Panc1 (cell line): ENCODE measurements at regions not wholly inside any gene's neighbourhood (a gene's known extent, or its start where the extent isn't known, plus 50 kb on each side); places are given as distances from the start of the nearest gene placed in this dataset.
"Not testable (repeated sequence)": the region's sequence is repeated elsewhere in the genome, so short reads cannot be mapped to it uniquely, and the experiment has no call there.

Experiments
- POLR2AphosphoS5 ChIP-seq: IDR thresholded peaks from 2 replicates; pipeline ENCODE4 v1.6.1; 2012; ENCODE audit warnings: mild to moderate bottlenecking, low read depth, low read length, moderate library complexity
- TF ChIP-seq, protein P1 (sequence below): fragments of 450-650 bp; IDR thresholded peaks from 2 replicates; pipeline ENCODE4 v1.5.1; 2017; ENCODE audit warnings: mild to moderate bottlenecking
- TF ChIP-seq, protein P2 (sequence below), 2 experiments: IDR thresholded peaks; 2 replicates each; pipeline ENCODE4 v1.6.1; 2011 to 2012; ENCODE audit warnings: low read depth in 2 of 2, control low read depth in 1 of 2, low read length in 1 of 2, mild to moderate bottlenecking in 1 of 2, moderate library complexity in 1 of 2; ENCODE audit not compliant: insufficient read depth in 1 of 2

DNA sequence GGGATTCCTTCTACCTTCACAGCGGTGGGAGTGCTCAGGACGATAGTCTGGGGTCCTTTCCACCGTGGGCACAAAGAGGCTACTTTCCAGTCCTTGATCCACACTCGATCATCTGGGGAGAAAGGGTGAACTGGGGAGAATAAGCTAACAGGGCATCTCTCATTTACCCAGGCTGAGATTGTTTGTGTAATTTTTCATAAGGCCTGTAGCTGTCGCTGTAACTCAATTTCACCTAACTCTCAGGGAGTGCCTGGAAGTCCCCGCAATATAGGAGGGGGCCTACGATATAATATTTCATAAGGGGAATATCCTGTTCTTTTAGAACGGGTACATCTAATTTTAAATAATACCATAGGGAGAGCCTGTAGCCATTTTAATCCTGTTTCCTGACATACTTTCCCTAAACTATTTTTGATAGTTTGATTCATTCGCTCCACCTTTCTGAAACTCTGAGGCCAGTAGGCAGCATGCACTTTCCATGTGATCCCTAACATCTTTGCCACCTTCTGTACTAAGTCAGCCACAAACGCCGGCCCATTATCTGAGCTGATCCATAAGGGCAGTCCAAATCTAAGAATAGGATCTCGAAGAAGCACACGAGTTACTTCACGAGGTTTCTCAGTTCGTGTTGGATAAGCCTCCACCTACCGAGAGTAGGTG, 127.2 kb upstream of the CCZ1B start:
- TF ChIP-seq, protein P1, sequence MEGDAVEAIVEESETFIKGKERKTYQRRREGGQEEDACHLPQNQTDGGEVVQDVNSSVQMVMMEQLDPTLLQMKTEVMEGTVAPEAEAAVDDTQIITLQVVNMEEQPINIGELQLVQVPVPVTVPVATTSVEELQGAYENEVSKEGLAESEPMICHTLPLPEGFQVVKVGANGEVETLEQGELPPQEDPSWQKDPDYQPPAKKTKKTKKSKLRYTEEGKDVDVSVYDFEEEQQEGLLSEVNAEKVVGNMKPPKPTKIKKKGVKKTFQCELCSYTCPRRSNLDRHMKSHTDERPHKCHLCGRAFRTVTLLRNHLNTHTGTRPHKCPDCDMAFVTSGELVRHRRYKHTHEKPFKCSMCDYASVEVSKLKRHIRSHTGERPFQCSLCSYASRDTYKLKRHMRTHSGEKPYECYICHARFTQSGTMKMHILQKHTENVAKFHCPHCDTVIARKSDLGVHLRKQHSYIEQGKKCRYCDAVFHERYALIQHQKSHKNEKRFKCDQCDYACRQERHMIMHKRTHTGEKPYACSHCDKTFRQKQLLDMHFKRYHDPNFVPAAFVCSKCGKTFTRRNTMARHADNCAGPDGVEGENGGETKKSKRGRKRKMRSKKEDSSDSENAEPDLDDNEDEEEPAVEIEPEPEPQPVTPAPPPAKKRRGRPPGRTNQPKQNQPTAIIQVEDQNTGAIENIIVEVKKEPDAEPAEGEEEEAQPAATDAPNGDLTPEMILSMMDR, result peak; percentile 76
- TF ChIP-seq, protein P2, sequence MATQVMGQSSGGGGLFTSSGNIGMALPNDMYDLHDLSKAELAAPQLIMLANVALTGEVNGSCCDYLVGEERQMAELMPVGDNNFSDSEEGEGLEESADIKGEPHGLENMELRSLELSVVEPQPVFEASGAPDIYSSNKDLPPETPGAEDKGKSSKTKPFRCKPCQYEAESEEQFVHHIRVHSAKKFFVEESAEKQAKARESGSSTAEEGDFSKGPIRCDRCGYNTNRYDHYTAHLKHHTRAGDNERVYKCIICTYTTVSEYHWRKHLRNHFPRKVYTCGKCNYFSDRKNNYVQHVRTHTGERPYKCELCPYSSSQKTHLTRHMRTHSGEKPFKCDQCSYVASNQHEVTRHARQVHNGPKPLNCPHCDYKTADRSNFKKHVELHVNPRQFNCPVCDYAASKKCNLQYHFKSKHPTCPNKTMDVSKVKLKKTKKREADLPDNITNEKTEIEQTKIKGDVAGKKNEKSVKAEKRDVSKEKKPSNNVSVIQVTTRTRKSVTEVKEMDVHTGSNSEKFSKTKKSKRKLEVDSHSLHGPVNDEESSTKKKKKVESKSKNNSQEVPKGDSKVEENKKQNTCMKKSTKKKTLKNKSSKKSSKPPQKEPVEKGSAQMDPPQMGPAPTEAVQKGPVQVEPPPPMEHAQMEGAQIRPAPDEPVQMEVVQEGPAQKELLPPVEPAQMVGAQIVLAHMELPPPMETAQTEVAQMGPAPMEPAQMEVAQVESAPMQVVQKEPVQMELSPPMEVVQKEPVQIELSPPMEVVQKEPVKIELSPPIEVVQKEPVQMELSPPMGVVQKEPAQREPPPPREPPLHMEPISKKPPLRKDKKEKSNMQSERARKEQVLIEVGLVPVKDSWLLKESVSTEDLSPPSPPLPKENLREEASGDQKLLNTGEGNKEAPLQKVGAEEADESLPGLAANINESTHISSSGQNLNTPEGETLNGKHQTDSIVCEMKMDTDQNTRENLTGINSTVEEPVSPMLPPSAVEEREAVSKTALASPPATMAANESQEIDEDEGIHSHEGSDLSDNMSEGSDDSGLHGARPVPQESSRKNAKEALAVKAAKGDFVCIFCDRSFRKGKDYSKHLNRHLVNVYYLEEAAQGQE (IDR thresholded peaks at IDR 0.05; ENCODE audit: insufficient read depth in 1 of 2, low read depth in 2 of 2, low read length in 1 of 2), result not testable (repeated sequence)
- not testable (repeated sequence) for TF ChIP-seq POLR2AphosphoS5
